Right cardiac atrium (tissue), 5 donors: ENCODE measurements at regions not wholly inside any gene's neighbourhood (a gene's known extent, or its start where the extent isn't known, plus 50 kb on each side); places are given as distances from the start of the nearest gene placed in this dataset.
"Not testable (repeated sequence)": the region's sequence is repeated elsewhere in the genome, so short reads cannot be mapped to it uniquely, and the experiment has no call there.

Experiments used
- ATAC-seq, 2 donors: fragments of 200-7000 bp; cut with Tn5 transposase; one replicate each; pipeline versions ENCODE4 v1.8.0 to v1.9.1; 2020; ENCODE audit warnings: moderate library complexity in 2 of 2, mild to moderate bottlenecking in 1 of 2
- DNase-seq, 3 donors: peaks; one replicate each; pipeline ENCODE4 v3.0.0-alpha.2; 2020
- H3K27ac ChIP-seq: one replicate; pipeline ENCODE4 v1.5.1; 2013; ENCODE audit warnings: mild to moderate bottlenecking, low read length, control low read depth, moderate library complexity
- H3K27me3 ChIP-seq: one replicate; pipeline ENCODE4 v1.6.1; 2013; ENCODE audit not compliant: control insufficient read depth, insufficient read depth
- H3K4me1 ChIP-seq: one replicate; pipeline ENCODE4 v1.6.1; 2013; ENCODE audit warnings: low read length; ENCODE audit not compliant: control insufficient read depth, insufficient read depth
- H3K4me3 ChIP-seq: one replicate; pipeline ENCODE4 v1.5.1; 2013; ENCODE audit warnings: low read length, control low read depth
- H3K9me3 ChIP-seq: one replicate; pipeline ENCODE4 v1.6.1; 2013; ENCODE audit warnings: low read length; ENCODE audit not compliant: control insufficient read depth
- WGBS: extraction: QIAGEN DNeasy Blood & Tissue Kit; methylation state at CpG from one replicate; pipeline ENCODE4 v1.1.7; 2013; 5-methylcytosine and 5-hydroxymethylcytosine counted together
- intact Hi-C, 4 donors: fragments of 100-400 bp; cut with DNase I; formaldehyde crosslinking; loops; one replicate each; pipeline versions ENCODE4 v1.11.0 to v1.14.0; 2022 to 2023
- donor health status: healthy with polysubstance abuse.
- donor health status: DM: no; HTN: yes; CAD: no.
- donor health status: DM: no; HTN: no; CAD: no.
- donor health status: DM: no; HTN: yes; CAD: no; lungs with severe emphysema.
- donor health status: DM: yes; HTN: yes; CAD: no.

GRCh38 chr13:44309794-44310757 is 63.5 kb upstream of the SERP2 start:
- Histone ChIP-seq H3K4me1 (peaks cover 9% of the 10 kb centered on the region), H3K9me3 (no peaks in the 10 kb centered on the region), H3K27me3 (no peaks in the 10 kb centered on the region), H3K4me3 (no peak overlapping the region), H3K27ac (peak overlapping the region; percentile 3)
- ATAC-seq (peak; percentile 66 to 72), DNase-seq (peak; percentile 61 to 74 (median 63))
- 50% methylated on average over 15 of the region's 15 CpGs for WGBS
- intact Hi-C loops = loop anchor here in 2 of 4 donors (5.0 to 10.0 kb wide), 4 partner anchors 65 to 255 kb away; partner anchors contain the start of gene SERP2 (in 1 of the 2)

- H3K4me1 ChIP-seq = peaks cover 6% of the 10 kb centered on the region
- WGBS = 72% methylated on average over 8 of the region's 8 CpGs
- ATAC-seq = no peak
- H3K9me3 ChIP-seq = no peaks in the 10 kb centered on the region
- H3K27ac ChIP-seq = no peak overlapping the region
- intact Hi-C loops = loop anchor here in 1 of 4 donors (5.0 kb wide), 1 partner anchor 126 kb away; no protein-coding TSS in a partner anchor
- DNase-seq = peak in 1 of 3 donors; percentile 48
- no peak overlapping the region for H3K4me3 ChIP-seq
- no peaks in the 10 kb centered on the region for H3K27me3 ChIP-seq
Measured at GRCh38 chr13:44311011-44311780, 62.4 kb upstream of the SERP2 start.

- intact Hi-C loops = loop anchor here in 1 of 4 donors (5.0 kb wide), 1 partner anchor 125 kb away; no protein-coding TSS in a partner anchor
- WGBS = 94% methylated on average over 3 of the region's 3 CpGs
Measured at GRCh38 chr13:44312131-44312530, 61.5 kb upstream of the SERP2 start.

GRCh38 chr13:44312834-44313551 is 60.6 kb upstream of the SERP2 start:
- 89% methylated on average over 2 of the region's 2 CpGs for WGBS
- no peaks in the 10 kb centered on the region for H3K9me3 ChIP-seq
- no peak overlapping the region for H3K4me3 ChIP-seq
- ATAC-seq (no peak), DNase-seq (no peak)
- intact Hi-C loops = loop anchor here in 1 of 4 donors (5.0 kb wide), 1 partner anchor 124 kb away; no protein-coding TSS in a partner anchor
- peaks cover 5% of the 10 kb centered on the region for H3K4me1 ChIP-seq
- no peak overlapping the region for H3K27ac ChIP-seq
- H3K27me3 ChIP-seq = no peaks in the 10 kb centered on the region

More at GRCh38 chr13:44312131-44312530, 61.5 kb upstream of the SERP2 start:
- no peak overlapping the region for H3K27ac ChIP-seq
- DNase-seq (no peak), ATAC-seq (no peak)
- H3K4me1 ChIP-seq = peaks cover 4% of the 10 kb centered on the region
- H3K27me3 ChIP-seq = no peaks in the 10 kb centered on the region
- H3K4me3 ChIP-seq = no peak overlapping the region
- H3K9me3 ChIP-seq = no peaks in the 10 kb centered on the region

- no peak for ATAC-seq
- intact Hi-C loops = loop anchor here in 1 of 4 donors (5.0 kb wide), 1 partner anchor 124 kb away; no protein-coding TSS in a partner anchor
- peaks cover 6% of the 10 kb centered on the region for H3K4me1 ChIP-seq
Measured at GRCh38 chr13:44313674-44314073, 60.0 kb upstream of the SERP2 start.

GRCh38 chr13:44314160-44314559 is 59.5 kb upstream of the SERP2 start:
- not testable (repeated sequence) for H3K4me3 ChIP-seq, DNase-seq, ATAC-seq, H3K27me3 ChIP-seq, H3K27ac ChIP-seq, H3K4me1 ChIP-seq, H3K9me3 ChIP-seq
- intact Hi-C loops = loop anchor here in 1 of 4 donors (5.0 kb wide), 1 partner anchor 123 kb away; no protein-coding TSS in a partner anchor
- WGBS = 91% methylated on average over 4 of the region's 4 CpGs

More at GRCh38 chr13:44313674-44314073, 60.0 kb upstream of the SERP2 start:
- H3K4me3 ChIP-seq = no peak overlapping the region
- no peaks in the 10 kb centered on the region for H3K27me3 ChIP-seq
- no peak overlapping the region for H3K27ac ChIP-seq
- H3K9me3 ChIP-seq = no peaks in the 10 kb centered on the region
- DNase-seq = no peak
- WGBS = 87% methylated on average over 2 of the region's 2 CpGs

- intact Hi-C loops = no loop called here
- no peak overlapping the region for H3K4me3 ChIP-seq
- H3K9me3 ChIP-seq = no peaks in the 10 kb centered on the region
- 52% methylated on average over 5 of the region's 5 CpGs for WGBS
- H3K27me3 ChIP-seq = no peaks in the 10 kb centered on the region
- DNase-seq (no peak), ATAC-seq (no peak)
- H3K4me1 ChIP-seq = peaks cover 2% of the 10 kb centered on the region
- no peak overlapping the region for H3K27ac ChIP-seq
Measured at GRCh38 chr13:44317752-44318151, 55.9 kb upstream of the SERP2 start.

GRCh38 chr13:44318161-44318560 is 55.5 kb upstream of the SERP2 start:
- WGBS = 49% methylated on average over 3 of the region's 3 CpGs
- ATAC-seq = no peak
- H3K4me1 ChIP-seq = peaks cover 2% of the 10 kb centered on the region
- H3K4me3 ChIP-seq = no peak overlapping the region
- no peak for DNase-seq
- no peaks in the 10 kb centered on the region for H3K27me3 ChIP-seq
- no peak overlapping the region for H3K27ac ChIP-seq
- no peaks in the 10 kb centered on the region for H3K9me3 ChIP-seq
- intact Hi-C loops = no loop called here

- ATAC-seq (no peak), DNase-seq (no peak)
- intact Hi-C loops = no loop called here
- no peak overlapping the region for H3K4me3 ChIP-seq
- no peak overlapping the region for H3K27ac ChIP-seq
- no peaks in the 10 kb centered on the region for H3K9me3 ChIP-seq
- H3K4me1 ChIP-seq = peaks cover 2% of the 10 kb centered on the region
- H3K27me3 ChIP-seq = no peaks in the 10 kb centered on the region
Measured at GRCh38 chr13:44320611-44321010, 53.0 kb upstream of the SERP2 start.

- DNase-seq = no peak
- no peak for ATAC-seq
- Histone ChIP-seq H3K4me1 (peaks cover 2% of the 10 kb centered on the region), H3K9me3 (no peaks in the 10 kb centered on the region), H3K4me3 (no peak overlapping the region), H3K27me3 (no peaks in the 10 kb centered on the region), H3K27ac (no peak overlapping the region)
- WGBS = 94% methylated on average over 2 of the region's 2 CpGs
- intact Hi-C loops = no loop called here
Measured at GRCh38 chr13:44321961-44322360, 51.7 kb upstream of the SERP2 start.
